GM23338 (cell line): ENCODE measurements at regions not wholly inside any gene's neighbourhood (a gene's known extent, or its start where the extent isn't known, plus 50 kb on each side); places are given as distances from the start of the nearest gene placed in this dataset.

Experiments used
- ATAC-seq: fragments of 200-7000 bp; cut with Tn5 transposase; 3 replicates; pipeline ENCODE4 v1.9.1; 2020
- DNase-seq: peaks from one replicate; pipeline ENCODE4 v3.0.0-alpha.2; 2015; ENCODE audit warnings: low spot score
- H2AFZ ChIP-seq: fragments of 200-600 bp; sonication (generic); 2 replicates; pipeline ENCODE4 v1.8.0; 2016; ENCODE audit warnings: antibody characterized with exemption, mild to moderate bottlenecking, moderate library complexity
- H3F3A ChIP-seq: fragments of 200-600 bp; sonication (generic); replicated peaks from 2 replicates; pipeline ENCODE4 v1.8.0; 2017; ENCODE audit warnings: antibody characterized with exemption, mixed run types, low read depth
- H3K27ac ChIP-seq: fragments of 200-600 bp; sonication (generic); 2 replicates; pipeline ENCODE4 v1.6.1; 2016; ENCODE audit warnings: low read depth
- H3K27me3 ChIP-seq: fragments of 200-600 bp; sonication (generic); 2 replicates; pipeline ENCODE4 v1.8.0; 2016; ENCODE audit warnings: mild to moderate bottlenecking, mixed run types, moderate library complexity; ENCODE audit not compliant: insufficient read depth
- H3K36me3 ChIP-seq: fragments of 200-600 bp; sonication (generic); 2 replicates; pipeline ENCODE4 v1.8.0; 2016; ENCODE audit warnings: mild to moderate bottlenecking; ENCODE audit not compliant: insufficient read depth
- H3K4me1 ChIP-seq: fragments of 200-600 bp; sonication (generic); 2 replicates; pipeline ENCODE4 v1.8.0; 2016; ENCODE audit warnings: mild to moderate bottlenecking, moderate library complexity; ENCODE audit not compliant: insufficient read depth
- H3K4me2 ChIP-seq: fragments of 200-600 bp; sonication (generic); 2 replicates; pipeline ENCODE4 v1.7.1; 2017; ENCODE audit warnings: mixed run types
- H3K4me3 ChIP-seq: fragments of 200-600 bp; sonication (generic); 2 replicates; pipeline ENCODE4 v1.6.1; 2016; ENCODE audit warnings: mixed run types
- H3K79me2 ChIP-seq: fragments of 200-600 bp; sonication (generic); replicated peaks from 2 replicates; pipeline ENCODE4 v1.8.0; 2017; ENCODE audit warnings: mild to moderate bottlenecking; ENCODE audit not compliant: insufficient read depth
- H3K9me2 ChIP-seq: fragments of 200-600 bp; sonication (generic); 2 replicates; pipeline ENCODE4 v1.8.0; 2017; ENCODE audit not compliant: insufficient read depth
- H4K20me1 ChIP-seq: fragments of 200-600 bp; sonication (generic); replicated peaks from 2 replicates; pipeline ENCODE4 v1.8.0; 2017; ENCODE audit warnings: mild to moderate bottlenecking; ENCODE audit not compliant: insufficient read depth
- H3K27ac Mint-ChIP-seq: 2 replicates; pipeline ENCODE4 v1.8.0; 2020; ENCODE audit warnings: inconsistent platforms, mild to moderate bottlenecking, moderate library complexity, mixed read lengths
- H3K27me3 Mint-ChIP-seq: 3 replicates; pipeline ENCODE4 v1.8.0; 2022; ENCODE audit warnings: low read depth, mild to moderate bottlenecking, moderate library complexity, mixed read lengths, inconsistent platforms; ENCODE audit not compliant: insufficient read depth, poor library complexity
- H3K36me3 Mint-ChIP-seq: 3 replicates; pipeline ENCODE4 v1.8.0; 2021; ENCODE audit warnings: low read depth, mild to moderate bottlenecking, inconsistent platforms, moderate library complexity, mixed read lengths
- H3K4me1 Mint-ChIP-seq: 3 replicates; pipeline ENCODE4 v1.8.0; 2020; ENCODE audit warnings: mild to moderate bottlenecking, inconsistent platforms, mixed read lengths
- H3K4me3 Mint-ChIP-seq: 3 replicates; pipeline ENCODE4 v1.8.0; 2021; ENCODE audit warnings: moderate library complexity, mild to moderate bottlenecking, inconsistent platforms, mixed read lengths
- H3K9me3 Mint-ChIP-seq: 3 replicates; pipeline ENCODE4 v1.8.0; 2020; ENCODE audit warnings: moderate library complexity, mild to moderate bottlenecking, inconsistent platforms, mixed read lengths
- EZH2phosphoT487 ChIP-seq: fragments of 200-600 bp; sonication (generic); IDR thresholded peaks from one replicate; pipeline ENCODE4 v1.8.1; 2018; ENCODE audit warnings: antibody characterized with exemption; ENCODE audit not compliant: unreplicated experiment
- NANOG ChIP-seq: IDR thresholded peaks from 2 replicates; pipeline ENCODE4 v1.6.1; 2016; ENCODE audit warnings: antibody characterized with exemption, borderline replicate concordance
- STAT1 ChIP-seq: IDR thresholded peaks from one replicate; pipeline ENCODE4 v1.6.1; 2016; ENCODE audit warnings: antibody characterized with exemption; ENCODE audit not compliant: unreplicated experiment
- ZNF114 ChIP-seq: fragments of 250-450 bp; sonication (Bioruptor Pico); IDR thresholded peaks from 2 replicates; pipeline ENCODE4 v1.5.0; 2020; ENCODE audit warnings: mild to moderate bottlenecking, moderate library complexity
- TF ChIP-seq, protein P1 (sequence below), 2 experiments: fragments of 200-600 bp in 1 of 2; sonication (generic) in 1 of 2; conservative IDR thresholded peaks; 2 replicates each; pipeline versions ENCODE4 v1.5.1 to v1.6.1; 2016 to 2017; ENCODE audit warnings: antibody characterized with exemption in 2 of 2, low read depth in 2 of 2, mild to moderate bottlenecking in 2 of 2, moderate library complexity in 1 of 2
- TF ChIP-seq, protein P2 (sequence below): IDR thresholded peaks from 2 replicates; pipeline ENCODE4 v1.6.1; 2016; ENCODE audit warnings: antibody characterized with exemption
- TF ChIP-seq, protein P3 (sequence below): fragments of 250-450 bp; sonication (Bioruptor Pico); IDR thresholded peaks from 2 replicates; pipeline ENCODE4 v1.5.0; 2020; ENCODE audit warnings: mild to moderate bottlenecking, moderate library complexity

DNA sequence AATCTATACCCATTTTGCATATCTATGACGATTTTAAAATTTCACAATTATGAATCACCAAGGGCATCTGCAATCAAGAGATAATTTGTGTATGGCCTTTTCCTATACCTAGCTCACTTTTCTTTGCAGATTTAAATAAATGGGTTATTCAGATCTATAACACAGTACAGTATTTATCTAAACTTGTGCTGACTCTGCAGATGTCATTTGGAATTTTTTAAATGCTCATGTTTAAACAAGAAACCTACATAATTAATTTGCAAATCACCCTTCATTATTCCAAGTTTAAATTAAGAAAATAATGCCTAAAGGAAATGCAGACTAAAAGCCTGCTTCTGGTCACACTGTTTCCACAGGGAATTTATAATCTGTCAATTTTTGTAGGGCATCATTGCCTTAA, 284.2 kb downstream of the SI start:
- no peak overlapping the region for H2AFZ ChIP-seq
- ATAC-seq (no peak), DNase-seq (no peak)
- H3K36me3 ChIP-seq, result no peaks in the 10 kb centered on the region
- no peaks in the 10 kb centered on the region for H3K79me2 ChIP-seq
- H3K4me3 ChIP-seq, result no peak overlapping the region
- H3K27ac Mint-ChIP-seq, result no peak overlapping the region
- no peaks in the 10 kb centered on the region for H3K27me3 ChIP-seq
- H3K4me2 ChIP-seq, result no peak overlapping the region
- no peak overlapping the region for H3K4me3 Mint-ChIP-seq
- H4K20me1 ChIP-seq, result no peaks in the 10 kb centered on the region
- H3K36me3 Mint-ChIP-seq, result no peaks in the 10 kb centered on the region
- TF ChIP-seq, protein P1, sequence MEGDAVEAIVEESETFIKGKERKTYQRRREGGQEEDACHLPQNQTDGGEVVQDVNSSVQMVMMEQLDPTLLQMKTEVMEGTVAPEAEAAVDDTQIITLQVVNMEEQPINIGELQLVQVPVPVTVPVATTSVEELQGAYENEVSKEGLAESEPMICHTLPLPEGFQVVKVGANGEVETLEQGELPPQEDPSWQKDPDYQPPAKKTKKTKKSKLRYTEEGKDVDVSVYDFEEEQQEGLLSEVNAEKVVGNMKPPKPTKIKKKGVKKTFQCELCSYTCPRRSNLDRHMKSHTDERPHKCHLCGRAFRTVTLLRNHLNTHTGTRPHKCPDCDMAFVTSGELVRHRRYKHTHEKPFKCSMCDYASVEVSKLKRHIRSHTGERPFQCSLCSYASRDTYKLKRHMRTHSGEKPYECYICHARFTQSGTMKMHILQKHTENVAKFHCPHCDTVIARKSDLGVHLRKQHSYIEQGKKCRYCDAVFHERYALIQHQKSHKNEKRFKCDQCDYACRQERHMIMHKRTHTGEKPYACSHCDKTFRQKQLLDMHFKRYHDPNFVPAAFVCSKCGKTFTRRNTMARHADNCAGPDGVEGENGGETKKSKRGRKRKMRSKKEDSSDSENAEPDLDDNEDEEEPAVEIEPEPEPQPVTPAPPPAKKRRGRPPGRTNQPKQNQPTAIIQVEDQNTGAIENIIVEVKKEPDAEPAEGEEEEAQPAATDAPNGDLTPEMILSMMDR (conservative IDR thresholded peaks at IDR 0.05; ENCODE audit: low read depth in 2 of 2), result no peak
- TF ChIP-seq STAT1 (no peak), EZH2phosphoT487 (no peak), NANOG (no peak), ZNF114 (CRISPR knock-in tag) (no peak)
- TF ChIP-seq, protein P2, sequence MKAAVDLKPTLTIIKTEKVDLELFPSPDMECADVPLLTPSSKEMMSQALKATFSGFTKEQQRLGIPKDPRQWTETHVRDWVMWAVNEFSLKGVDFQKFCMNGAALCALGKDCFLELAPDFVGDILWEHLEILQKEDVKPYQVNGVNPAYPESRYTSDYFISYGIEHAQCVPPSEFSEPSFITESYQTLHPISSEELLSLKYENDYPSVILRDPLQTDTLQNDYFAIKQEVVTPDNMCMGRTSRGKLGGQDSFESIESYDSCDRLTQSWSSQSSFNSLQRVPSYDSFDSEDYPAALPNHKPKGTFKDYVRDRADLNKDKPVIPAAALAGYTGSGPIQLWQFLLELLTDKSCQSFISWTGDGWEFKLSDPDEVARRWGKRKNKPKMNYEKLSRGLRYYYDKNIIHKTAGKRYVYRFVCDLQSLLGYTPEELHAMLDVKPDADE, result no peak
- TF ChIP-seq, protein P3, sequence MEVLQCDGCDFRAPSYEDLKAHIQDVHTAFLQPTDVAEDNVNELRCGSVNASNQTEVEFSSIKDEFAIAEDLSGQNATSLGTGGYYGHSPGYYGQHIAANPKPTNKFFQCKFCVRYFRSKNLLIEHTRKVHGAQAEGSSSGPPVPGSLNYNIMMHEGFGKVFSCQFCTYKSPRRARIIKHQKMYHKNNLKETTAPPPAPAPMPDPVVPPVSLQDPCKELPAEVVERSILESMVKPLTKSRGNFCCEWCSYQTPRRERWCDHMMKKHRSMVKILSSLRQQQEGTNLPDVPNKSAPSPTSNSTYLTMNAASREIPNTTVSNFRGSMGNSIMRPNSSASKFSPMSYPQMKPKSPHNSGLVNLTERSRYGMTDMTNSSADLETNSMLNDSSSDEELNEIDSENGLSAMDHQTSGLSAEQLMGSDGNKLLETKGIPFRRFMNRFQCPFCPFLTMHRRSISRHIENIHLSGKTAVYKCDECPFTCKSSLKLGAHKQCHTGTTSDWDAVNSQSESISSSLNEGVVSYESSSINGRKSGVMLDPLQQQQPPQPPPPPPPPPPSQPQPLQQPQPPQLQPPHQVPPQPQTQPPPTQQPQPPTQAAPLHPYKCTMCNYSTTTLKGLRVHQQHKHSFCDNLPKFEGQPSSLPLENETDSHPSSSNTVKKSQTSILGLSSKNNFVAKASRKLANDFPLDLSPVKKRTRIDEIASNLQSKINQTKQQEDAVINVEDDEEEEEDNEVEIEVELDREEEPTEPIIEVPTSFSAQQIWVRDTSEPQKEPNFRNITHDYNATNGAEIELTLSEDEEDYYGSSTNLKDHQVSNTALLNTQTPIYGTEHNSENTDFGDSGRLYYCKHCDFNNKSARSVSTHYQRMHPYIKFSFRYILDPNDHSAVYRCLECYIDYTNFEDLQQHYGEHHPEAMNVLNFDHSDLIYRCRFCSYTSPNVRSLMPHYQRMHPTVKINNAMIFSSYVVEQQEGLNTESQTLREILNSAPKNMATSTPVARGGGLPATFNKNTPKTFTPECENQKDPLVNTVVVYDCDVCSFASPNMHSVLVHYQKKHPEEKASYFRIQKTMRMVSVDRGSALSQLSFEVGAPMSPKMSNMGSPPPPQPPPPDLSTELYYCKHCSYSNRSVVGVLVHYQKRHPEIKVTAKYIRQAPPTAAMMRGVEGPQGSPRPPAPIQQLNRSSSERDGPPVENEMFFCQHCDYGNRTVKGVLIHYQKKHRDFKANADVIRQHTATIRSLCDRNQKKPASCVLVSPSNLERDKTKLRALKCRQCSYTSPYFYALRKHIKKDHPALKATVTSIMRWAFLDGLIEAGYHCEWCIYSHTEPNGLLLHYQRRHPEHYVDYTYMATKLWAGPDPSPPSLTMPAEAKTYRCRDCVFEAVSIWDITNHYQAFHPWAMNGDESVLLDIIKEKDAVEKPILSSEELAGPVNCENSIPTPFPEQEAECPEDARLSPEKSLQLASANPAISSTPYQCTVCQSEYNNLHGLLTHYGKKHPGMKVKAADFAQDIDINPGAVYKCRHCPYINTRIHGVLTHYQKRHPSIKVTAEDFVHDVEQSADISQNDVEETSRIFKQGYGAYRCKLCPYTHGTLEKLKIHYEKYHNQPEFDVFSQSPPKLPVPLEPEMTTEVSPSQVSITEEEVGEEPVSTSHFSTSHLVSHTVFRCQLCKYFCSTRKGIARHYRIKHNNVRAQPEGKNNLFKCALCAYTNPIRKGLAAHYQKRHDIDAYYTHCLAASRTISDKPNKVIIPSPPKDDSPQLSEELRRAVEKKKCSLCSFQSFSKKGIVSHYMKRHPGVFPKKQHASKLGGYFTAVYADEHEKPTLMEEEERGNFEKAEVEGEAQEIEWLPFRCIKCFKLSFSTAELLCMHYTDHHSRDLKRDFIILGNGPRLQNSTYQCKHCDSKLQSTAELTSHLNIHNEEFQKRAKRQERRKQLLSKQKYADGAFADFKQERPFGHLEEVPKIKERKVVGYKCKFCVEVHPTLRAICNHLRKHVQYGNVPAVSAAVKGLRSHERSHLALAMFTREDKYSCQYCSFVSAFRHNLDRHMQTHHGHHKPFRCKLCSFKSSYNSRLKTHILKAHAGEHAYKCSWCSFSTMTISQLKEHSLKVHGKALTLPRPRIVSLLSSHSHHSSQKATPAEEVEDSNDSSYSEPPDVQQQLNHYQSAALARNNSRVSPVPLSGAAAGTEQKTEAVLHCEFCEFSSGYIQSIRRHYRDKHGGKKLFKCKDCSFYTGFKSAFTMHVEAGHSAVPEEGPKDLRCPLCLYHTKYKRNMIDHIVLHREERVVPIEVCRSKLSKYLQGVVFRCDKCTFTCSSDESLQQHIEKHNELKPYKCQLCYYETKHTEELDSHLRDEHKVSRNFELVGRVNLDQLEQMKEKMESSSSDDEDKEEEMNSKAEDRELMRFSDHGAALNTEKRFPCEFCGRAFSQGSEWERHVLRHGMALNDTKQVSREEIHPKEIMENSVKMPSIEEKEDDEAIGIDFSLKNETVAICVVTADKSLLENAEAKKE (CRISPR knock-in tag), result no peak
- no peaks in the 10 kb centered on the region for H3K9me3 Mint-ChIP-seq
- no peaks in the 10 kb centered on the region for H3K27me3 Mint-ChIP-seq
- H3F3A ChIP-seq, result no peaks in the 10 kb centered on the region
- no peaks in the 10 kb centered on the region for H3K4me1 ChIP-seq
- H3K4me1 Mint-ChIP-seq, result no peaks in the 10 kb centered on the region
- no peak overlapping the region for H3K27ac ChIP-seq
- peaks cover 2% of the 10 kb centered on the region; the same call in 1 of the 2 replicates for H3K9me2 ChIP-seq
